ENCODE measurements at regions not wholly inside any gene's neighbourhood (a gene's known extent, or its start where the extent isn't known, plus 50 kb on each side); places are given as distances from the start of the nearest gene placed in this dataset.

GRCh38 chr10:56805022-56805421 lies 444.0 kb upstream of the ZWINT start:
- no peak for TF ChIP-seq CSRNP3 (CRISPR knock-in tag; IDR thresholded peaks at IDR 0.05)
- TF ChIP-seq ZNF70 (CRISPR knock-in tag; IDR thresholded peaks at IDR 0.05): no peak
- no peak for TF ChIP-seq BACH2 (CRISPR knock-in tag; IDR thresholded peaks at IDR 0.05; ENCODE audit: borderline replicate concordance)
- TF ChIP-seq ESRRG (CRISPR knock-in tag; IDR thresholded peaks at IDR 0.05): no peak
- no peak for TF ChIP-seq POU6F1 (CRISPR knock-in tag; IDR thresholded peaks at IDR 0.05; ENCODE audit: borderline replicate concordance, low read depth)
- TF ChIP-seq PATZ1 (CRISPR knock-in tag; IDR thresholded peaks at IDR 0.05; ENCODE audit: borderline replicate concordance): no peak
- no peak for TF ChIP-seq CSDC2 (CRISPR knock-in tag; IDR thresholded peaks at IDR 0.05)
- TF ChIP-seq ARNTL (CRISPR knock-in tag; IDR thresholded peaks at IDR 0.05; ENCODE audit: borderline replicate concordance, low read depth): no peak
- no peak for TF ChIP-seq RARB (CRISPR knock-in tag; IDR thresholded peaks at IDR 0.05)
- no peak for TF ChIP-seq CREB5 (CRISPR knock-in tag; IDR thresholded peaks at IDR 0.05; ENCODE audit: low read depth)
- TF ChIP-seq ISL1 (CRISPR knock-in tag; IDR thresholded peaks at IDR 0.05): no peak
